HepG2 (cell line): ENCODE measurements at regions not wholly inside any gene's neighbourhood (a gene's known extent, or its start where the extent isn't known, plus 50 kb on each side); places are given as distances from the start of the nearest gene placed in this dataset.

Experiments used
- ATAC-seq: fragments of 200-7000 bp; cut with Tn5 transposase; 3 replicates; pipeline ENCODE4 v1.9.1; 2020; ENCODE audit warnings: mild to moderate bottlenecking, moderate library complexity
- BruUV-seq: library from RNA; stranded (reverse); fragments of 400-500 nt; replicated peaks from 2 replicates; lab custom pipeline; 2021; lab: Mats Ljungman, UMichigan
- CTCF ChIA-PET: fragments of 300-600 bp; formaldehyde crosslinking; extraction: SDS; loops from one replicate; lab custom pipeline; 2021; ENCODE audit warnings: low total read pairs, inconsistent platforms, low intra/inter-chr PET ratio; lab: Yijun Ruan, JAX
- POLR2A ChIA-PET: fragments of 350-600 bp; sonication (Branson Sonifier 250); formaldehyde crosslinking; loops from one replicate; lab custom pipeline; 2020; ENCODE audit warnings: antibody characterized with exemption, inconsistent platforms; lab: Yijun Ruan, JAX
- DNase-seq: peaks from one replicate; pipeline ENCODE4 v3.0.0-alpha.2; 2015; ENCODE audit warnings: low spot score
- FAIRE-seq: peaks from 3 replicates; lab custom pipeline; 2011; peaks lifted over from hg19 to GRCh38; lab: Jason Lieb, UNC
- H2AFZ ChIP-seq: one replicate; pipeline ENCODE4 v1.6.1; 2011; ENCODE audit warnings: low read length, inconsistent platforms
- H3K27ac ChIP-seq: fragments of 300-600 bp; 3 replicates; pipeline ENCODE4 v1.8.0; 2011; ENCODE audit warnings: mixed run types, mild to moderate bottlenecking, mixed read lengths, low read length, inconsistent platforms; ENCODE audit not compliant: insufficient read depth; ENCODE audit errors: extremely low read length
- H3K27me3 ChIP-seq, 2 experiments: fragments of 200-600 bp in 1 of 2; 2 replicates in 1 of 2; 3 replicates in 1 of 2; pipeline versions ENCODE4 v1.6.0 to v1.8.0; 2011; ENCODE audit warnings: low read length in 2 of 2, mild to moderate bottlenecking in 2 of 2, moderate library complexity in 2 of 2, inconsistent platforms in 1 of 2; ENCODE audit not compliant: insufficient read depth in 2 of 2, control insufficient read depth in 1 of 2
- H3K36me3 ChIP-seq, 2 experiments: fragments of 200-600 bp in 1 of 2; replicated peaks in 1 of 2; 2 replicates in 1 of 2; 3 replicates in 1 of 2; pipeline versions ENCODE4 v1.5.1 to v1.8.0; 2011; ENCODE audit warnings: low read length in 2 of 2, inconsistent platforms in 1 of 2; ENCODE audit not compliant: insufficient read depth in 2 of 2, control insufficient read depth in 1 of 2
- H3K4me1 ChIP-seq: 2 replicates; pipeline ENCODE4 v1.5.1; 2012; ENCODE audit warnings: low read length, inconsistent platforms; ENCODE audit not compliant: insufficient read depth
- H3K4me2 ChIP-seq: 2 replicates; pipeline ENCODE4 v1.6.0; 2011; ENCODE audit warnings: low read depth, low read length, inconsistent platforms
- H3K4me3 ChIP-seq, 3 experiments: fragments of 200-600 bp in 1 of 3; sonication (generic), shearing (Covaris generic) in 1 of 3; replicated peaks in 1 of 3; 2 replicates each; pipeline ENCODE4 v1.5.1; 2011 to 2016; ENCODE audit warnings: low read length in 3 of 3, inconsistent platforms in 2 of 3, low read depth in 2 of 3, mild to moderate bottlenecking in 2 of 3, control low read depth in 1 of 3, mixed read lengths in 1 of 3; ENCODE audit not compliant: insufficient read depth in 1 of 3
- H3K79me2 ChIP-seq: one replicate; pipeline ENCODE4 v1.6.1; 2011; ENCODE audit warnings: low read length, inconsistent platforms; ENCODE audit not compliant: insufficient read depth
- H3K9ac ChIP-seq: 2 replicates; pipeline ENCODE4 v1.6.0; 2011; ENCODE audit warnings: mild to moderate bottlenecking, low read depth, low read length, inconsistent platforms; ENCODE audit not compliant: insufficient read depth
- H3K9me3 ChIP-seq: 2 replicates; pipeline ENCODE4 v1.5.1; 2012; ENCODE audit warnings: mild to moderate bottlenecking, low read length
- H4K20me1 ChIP-seq: 2 replicates; pipeline ENCODE4 v1.6.0; 2011; ENCODE audit warnings: inconsistent platforms, mild to moderate bottlenecking, low read length, moderate library complexity; ENCODE audit not compliant: insufficient read depth
- DPF2 ChIP-seq: sonication (generic); formaldehyde crosslinking; IDR thresholded peaks from 2 replicates; pipeline ENCODE4 v1.4.0; 2020; ENCODE audit warnings: mild to moderate bottlenecking, low read depth, missing genetic modification reagents, borderline replicate concordance
- HIC2 ChIP-seq: sonication (generic); formaldehyde crosslinking; IDR thresholded peaks from 2 replicates; pipeline ENCODE4 v1.9.0; 2022; ENCODE audit warnings: low read depth, missing genetic modification reagents
- HMG20B ChIP-seq: conservative IDR thresholded peaks from 2 replicates; pipeline ENCODE4 v1.6.1; 2016; ENCODE audit warnings: missing genetic modification reagents, missing compliant biosample characterization
- KDM5B ChIP-seq: sonication (generic); formaldehyde crosslinking; IDR thresholded peaks from 2 replicates; pipeline ENCODE4 v1.4.0; 2020; ENCODE audit warnings: missing genetic modification reagents, mild to moderate bottlenecking, borderline replicate concordance
- KLF11 ChIP-seq: IDR thresholded peaks from 2 replicates; pipeline ENCODE4 v1.6.1; 2016; ENCODE audit warnings: missing compliant biosample characterization
- KLF13 ChIP-seq: sonication (generic); formaldehyde crosslinking; IDR thresholded peaks from 2 replicates; pipeline ENCODE4 v1.4.0; 2020; ENCODE audit warnings: mild to moderate bottlenecking, missing genetic modification reagents
- MTA3 ChIP-seq: sonication (generic); formaldehyde crosslinking; IDR thresholded peaks from 2 replicates; pipeline ENCODE4 v1.4.0; 2020; ENCODE audit warnings: missing genetic modification reagents
- REPIN1 ChIP-seq: sonication (generic); formaldehyde crosslinking; IDR thresholded peaks from 2 replicates; pipeline ENCODE4 v1.8.0; 2022; ENCODE audit warnings: missing genetic modification reagents, low read depth, mild to moderate bottlenecking, borderline replicate concordance
- RFXANK ChIP-seq: IDR thresholded peaks from 2 replicates; pipeline ENCODE4 v1.6.1; 2016
- SETDB1 ChIP-seq: sonication (generic); formaldehyde crosslinking; IDR thresholded peaks from 2 replicates; pipeline ENCODE4 v1.5.1; 2020; ENCODE audit warnings: missing genetic modification reagents, mild to moderate bottlenecking, borderline replicate concordance
- ZBTB1 ChIP-seq: sonication (generic); formaldehyde crosslinking; IDR thresholded peaks from 2 replicates; pipeline ENCODE4 v1.4.0; 2020; ENCODE audit warnings: missing genetic modification reagents, borderline replicate concordance
- ZNF205 ChIP-seq: IDR thresholded peaks from 2 replicates; pipeline ENCODE4 v1.6.1; 2018; ENCODE audit warnings: missing biosample characterization, missing genetic modification reagents
- ZNF264 ChIP-seq: sonication (generic); formaldehyde crosslinking; IDR thresholded peaks from 2 replicates; pipeline ENCODE4 v1.4.0; 2020; ENCODE audit warnings: missing genetic modification reagents
- ZNF691 ChIP-seq: sonication (generic); formaldehyde crosslinking; IDR thresholded peaks from 2 replicates; pipeline ENCODE4 v1.4.0; 2020; ENCODE audit warnings: missing genetic modification reagents, low read depth, mild to moderate bottlenecking, borderline replicate concordance
- ZNF781 ChIP-seq: sonication (generic); formaldehyde crosslinking; IDR thresholded peaks from 2 replicates; pipeline ENCODE4 v1.5.1; 2020; ENCODE audit warnings: borderline replicate concordance, mild to moderate bottlenecking, missing genetic modification reagents; ENCODE audit errors: not compliant biosample characterization
- ZNF879 ChIP-seq: sonication (generic); formaldehyde crosslinking; IDR thresholded peaks from 2 replicates; pipeline ENCODE4 v1.8.1; 2023; ENCODE audit warnings: missing genetic modification reagents
- WGBS: methylation state at CpG from one replicate; pipeline ENCODE4 v1.1.6; 2017; ENCODE audit warnings: low lambda C conversion rate; 5-methylcytosine and 5-hydroxymethylcytosine counted together
- in situ Hi-C: cut with HindIII; loops from 2 replicates; pipeline ENCODE4 v1.10.0; 2017; ENCODE audit warnings: low pct_unique_long_range_greater_than_20kb; ENCODE audit not compliant: extremely low pct_ligation_motif_present
- intact Hi-C: fragments of 100-400 bp; cut with micrococcal nuclease; formaldehyde crosslinking; loops from one replicate; pipeline ENCODE4 v1.10.0; 2022; ENCODE audit not compliant: unreplicated experiment

GRCh38 chr12:60182354-60182753 lies 586.5 kb downstream of the SLC16A7 start:
- Histone ChIP-seq H3K27ac (no peak overlapping the region), H2AFZ (no peak overlapping the region), H3K27me3 (no peaks in the 10 kb centered on the region), H3K4me1 (no peaks in the 10 kb centered on the region), H3K9me3 (no peaks in the 10 kb centered on the region), H3K36me3 (no peaks in the 10 kb centered on the region), H4K20me1 (no peaks in the 10 kb centered on the region), H3K4me2 (no peak overlapping the region), H3K9ac (no peak overlapping the region), H3K4me3 (no peak overlapping the region), H3K79me2 (no peaks in the 10 kb centered on the region)
- ATAC-seq, result no peak
- WGBS, result 2% methylated on average over 1 of the region's 1 CpG
- no peak for FAIRE-seq
- ChIA-PET POLR2A (no interaction called here), CTCF (no interaction called here)
- BruUV-seq, result no TSS peak
- no peak for TF ChIP-seq ZBTB1 (CRISPR knock-in tag)
- TF ChIP-seq KLF11, result no peak
- no peak for TF ChIP-seq DPF2 (CRISPR knock-in tag)
- no peak for TF ChIP-seq SETDB1 (CRISPR knock-in tag)
- no peak for TF ChIP-seq ZNF264 (CRISPR knock-in tag)
- TF ChIP-seq ZNF205, result no peak
- no peak for TF ChIP-seq KLF13 (CRISPR knock-in tag)
- TF ChIP-seq ZNF781 (CRISPR knock-in tag), result no peak
- TF ChIP-seq MTA3 (CRISPR knock-in tag), result no peak
- no peak for TF ChIP-seq RFXANK (CRISPR knock-in tag)
- no peak for DNase-seq
- intact Hi-C loops, result no loop called here
- in situ Hi-C loops, result no loop called here

GRCh38 chr12:60184096-60184495 lies 588.3 kb downstream of the SLC16A7 start:
- no peak overlapping the region for H2AFZ ChIP-seq
- H3K27ac ChIP-seq, result no peak overlapping the region
- BruUV-seq, result no TSS peak
- no peaks in the 10 kb centered on the region; a peak in 1 of 5 replicates for H3K27me3 ChIP-seq
- ChIA-PET POLR2A (no interaction called here), CTCF (no interaction called here)
- TF ChIP-seq KDM5B (no peak), HIC2 (no peak), ZNF879 (no peak), ZNF691 (no peak), HMG20B (no peak), REPIN1 (no peak)
- WGBS, result 3% methylated on average over 1 of the region's 1 CpG
- H3K4me1 ChIP-seq, result no peaks in the 10 kb centered on the region
- no peak overlapping the region for H3K9ac ChIP-seq
- in situ Hi-C loops, result no loop called here
- H3K79me2 ChIP-seq, result no peaks in the 10 kb centered on the region
- intact Hi-C loops, result no loop called here
- no peak for DNase-seq
- H3K9me3 ChIP-seq, result no peaks in the 10 kb centered on the region
- no peak for ATAC-seq
- no peaks in the 10 kb centered on the region for H4K20me1 ChIP-seq
- no peak overlapping the region for H3K4me2 ChIP-seq
- no peak for FAIRE-seq
- no peak overlapping the region for H3K4me3 ChIP-seq
- no peaks in the 10 kb centered on the region for H3K36me3 ChIP-seq
